ENCODE measurements at regions not wholly inside any gene's neighbourhood (a gene's known extent, or its start where the extent isn't known, plus 50 kb on each side); places are given as distances from the start of the nearest gene placed in this dataset. TPM values are rescaled to one million over a fixed set of nuclear protein-coding genes. Genes with fewer than 3 reads are reported as not detected.

DNA sequence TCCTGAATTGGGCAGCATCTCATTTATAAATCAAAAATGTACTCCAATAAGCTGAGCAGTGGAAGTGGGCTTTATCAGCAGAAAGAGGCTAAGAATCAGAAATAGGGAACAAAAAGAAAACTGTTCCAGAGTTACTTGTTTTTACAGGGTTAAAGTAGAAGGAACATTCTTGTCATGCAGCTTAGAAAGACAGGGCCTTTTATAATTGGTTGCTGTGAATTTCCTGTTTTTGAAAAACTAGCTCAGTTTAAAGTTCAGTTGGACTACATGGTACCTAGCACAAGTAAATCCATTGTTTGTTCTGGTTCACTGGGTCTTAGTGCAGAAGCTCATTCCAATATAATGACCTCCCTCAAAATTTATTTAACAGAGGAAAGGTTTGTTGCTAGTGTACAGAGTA is 200.8 kb downstream of the GRIA2 start:
- POLR2A ChIA-PET: no interaction called here
- FAIRE-seq: no peak

More for the DNA sequence above, 200.8 kb downstream of the GRIA2 start:
- RAD21 ChIA-PET (ENCODE audit: unreplicated experiment): no interaction called here
- Histone ChIP-seq H4K20me1 (ENCODE audit: control insufficient read depth, insufficient read depth) (no peaks in the 10 kb centered on the region), H3K9me3 (replicated peaks; ENCODE audit: control insufficient read depth, insufficient read depth, low read length) (no peaks in the 10 kb centered on the region), H2AFZ (ENCODE audit: control insufficient read depth, low read depth, low read length) (no peak overlapping the region), H3K4me1 (ENCODE audit: control insufficient read depth, insufficient read depth, low read length) (no peaks in the 10 kb centered on the region), H3K36me3 (ENCODE audit: control insufficient read depth in 2 of 2, insufficient read depth in 2 of 2, low read length in 1 of 2) (no peaks in the 10 kb centered on the region), H3K79me2 (ENCODE audit: control insufficient read depth, insufficient read depth, low read length) (no peaks in the 10 kb centered on the region), H3K4me3 (no peak overlapping the region), H3K27me3 (replicated peaks in 1 of 2; ENCODE audit: control insufficient read depth in 2 of 2, insufficient read depth in 2 of 2, low read length in 1 of 2) (no peaks in the 10 kb centered on the region), H3K4me2 (ENCODE audit: control insufficient read depth, insufficient read depth) (no peak overlapping the region), H3K9ac (ENCODE audit: control insufficient read depth, insufficient read depth, low read length) (no peak overlapping the region), H3K27ac (ENCODE audit: control insufficient read depth, insufficient read depth) (no peak overlapping the region)
- CTCF ChIA-PET: interaction anchor here (0.9 kb wide), 1 partner anchor 9 kb away, joined by 5 read pairs; no protein-coding TSS in a partner anchor
- intact Hi-C loops (cut with micrococcal nuclease; ENCODE audit: unreplicated experiment): no loop called here
- TF ChIP-seq YBX1 (IDR thresholded peaks at IDR 0.05) (no peak), ATF7 (IDR thresholded peaks at IDR 0.05; ENCODE audit: low read depth) (no peak), HCFC1 (IDR thresholded peaks at IDR 0.05; ENCODE audit: low read length) (no peak), MXI1 (IDR thresholded peaks at IDR 0.05; ENCODE audit: low read depth, low read length) (no peak)
- TF ChIP-seq, protein P1, sequence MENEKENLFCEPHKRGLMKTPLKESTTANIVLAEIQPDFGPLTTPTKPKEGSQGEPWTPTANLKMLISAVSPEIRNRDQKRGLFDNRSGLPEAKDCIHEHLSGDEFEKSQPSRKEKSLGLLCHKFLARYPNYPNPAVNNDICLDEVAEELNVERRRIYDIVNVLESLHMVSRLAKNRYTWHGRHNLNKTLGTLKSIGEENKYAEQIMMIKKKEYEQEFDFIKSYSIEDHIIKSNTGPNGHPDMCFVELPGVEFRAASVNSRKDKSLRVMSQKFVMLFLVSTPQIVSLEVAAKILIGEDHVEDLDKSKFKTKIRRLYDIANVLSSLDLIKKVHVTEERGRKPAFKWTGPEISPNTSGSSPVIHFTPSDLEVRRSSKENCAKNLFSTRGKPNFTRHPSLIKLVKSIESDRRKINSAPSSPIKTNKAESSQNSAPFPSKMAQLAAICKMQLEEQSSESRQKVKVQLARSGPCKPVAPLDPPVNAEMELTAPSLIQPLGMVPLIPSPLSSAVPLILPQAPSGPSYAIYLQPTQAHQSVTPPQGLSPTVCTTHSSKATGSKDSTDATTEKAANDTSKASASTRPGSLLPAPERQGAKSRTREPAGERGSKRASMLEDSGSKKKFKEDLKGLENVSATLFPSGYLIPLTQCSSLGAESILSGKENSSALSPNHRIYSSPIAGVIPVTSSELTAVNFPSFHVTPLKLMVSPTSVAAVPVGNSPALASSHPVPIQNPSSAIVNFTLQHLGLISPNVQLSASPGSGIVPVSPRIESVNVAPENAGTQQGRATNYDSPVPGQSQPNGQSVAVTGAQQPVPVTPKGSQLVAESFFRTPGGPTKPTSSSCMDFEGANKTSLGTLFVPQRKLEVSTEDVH (IDR thresholded peaks at IDR 0.05; ENCODE audit: low read depth, partially characterized antibody): no peak
- TF ChIP-seq, protein P2, sequence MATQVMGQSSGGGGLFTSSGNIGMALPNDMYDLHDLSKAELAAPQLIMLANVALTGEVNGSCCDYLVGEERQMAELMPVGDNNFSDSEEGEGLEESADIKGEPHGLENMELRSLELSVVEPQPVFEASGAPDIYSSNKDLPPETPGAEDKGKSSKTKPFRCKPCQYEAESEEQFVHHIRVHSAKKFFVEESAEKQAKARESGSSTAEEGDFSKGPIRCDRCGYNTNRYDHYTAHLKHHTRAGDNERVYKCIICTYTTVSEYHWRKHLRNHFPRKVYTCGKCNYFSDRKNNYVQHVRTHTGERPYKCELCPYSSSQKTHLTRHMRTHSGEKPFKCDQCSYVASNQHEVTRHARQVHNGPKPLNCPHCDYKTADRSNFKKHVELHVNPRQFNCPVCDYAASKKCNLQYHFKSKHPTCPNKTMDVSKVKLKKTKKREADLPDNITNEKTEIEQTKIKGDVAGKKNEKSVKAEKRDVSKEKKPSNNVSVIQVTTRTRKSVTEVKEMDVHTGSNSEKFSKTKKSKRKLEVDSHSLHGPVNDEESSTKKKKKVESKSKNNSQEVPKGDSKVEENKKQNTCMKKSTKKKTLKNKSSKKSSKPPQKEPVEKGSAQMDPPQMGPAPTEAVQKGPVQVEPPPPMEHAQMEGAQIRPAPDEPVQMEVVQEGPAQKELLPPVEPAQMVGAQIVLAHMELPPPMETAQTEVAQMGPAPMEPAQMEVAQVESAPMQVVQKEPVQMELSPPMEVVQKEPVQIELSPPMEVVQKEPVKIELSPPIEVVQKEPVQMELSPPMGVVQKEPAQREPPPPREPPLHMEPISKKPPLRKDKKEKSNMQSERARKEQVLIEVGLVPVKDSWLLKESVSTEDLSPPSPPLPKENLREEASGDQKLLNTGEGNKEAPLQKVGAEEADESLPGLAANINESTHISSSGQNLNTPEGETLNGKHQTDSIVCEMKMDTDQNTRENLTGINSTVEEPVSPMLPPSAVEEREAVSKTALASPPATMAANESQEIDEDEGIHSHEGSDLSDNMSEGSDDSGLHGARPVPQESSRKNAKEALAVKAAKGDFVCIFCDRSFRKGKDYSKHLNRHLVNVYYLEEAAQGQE (IDR thresholded peaks at IDR 0.05; ENCODE audit: low read depth, low read length): no peak
- TF ChIP-seq, protein P3, sequence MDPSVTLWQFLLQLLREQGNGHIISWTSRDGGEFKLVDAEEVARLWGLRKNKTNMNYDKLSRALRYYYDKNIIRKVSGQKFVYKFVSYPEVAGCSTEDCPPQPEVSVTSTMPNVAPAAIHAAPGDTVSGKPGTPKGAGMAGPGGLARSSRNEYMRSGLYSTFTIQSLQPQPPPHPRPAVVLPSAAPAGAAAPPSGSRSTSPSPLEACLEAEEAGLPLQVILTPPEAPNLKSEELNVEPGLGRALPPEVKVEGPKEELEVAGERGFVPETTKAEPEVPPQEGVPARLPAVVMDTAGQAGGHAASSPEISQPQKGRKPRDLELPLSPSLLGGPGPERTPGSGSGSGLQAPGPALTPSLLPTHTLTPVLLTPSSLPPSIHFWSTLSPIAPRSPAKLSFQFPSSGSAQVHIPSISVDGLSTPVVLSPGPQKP (IDR thresholded peaks at IDR 0.05; ENCODE audit: low read depth, low read length): no peak
- SMC1A ChIA-PET (ENCODE audit: uncharacterized antibody, unreplicated experiment): no interaction called here
- DNase-seq (ENCODE audit: low read depth, low spot score) (no peak), ATAC-seq (no peak)
- no TSS peak for BruUV-seq (replicated peaks)
- in situ Hi-C loops (cut with MboI): no loop called here

Small RNA genes in the stretch of these regions (small RNA-seq; reads per million reads assigned to genes)
- not detected for gene RF00019
